ENCODE measurements at regions not wholly inside any gene's neighbourhood (a gene's known extent, or its start where the extent isn't known, plus 50 kb on each side); places are given as distances from the start of the nearest gene placed in this dataset.

- TF ChIP-seq ZNF281 (CRISPR knock-in tag; IDR thresholded peaks at IDR 0.05) = no peak
- TF ChIP-seq TEAD4 (CRISPR knock-in tag; IDR thresholded peaks at IDR 0.05) = no peak
- TF ChIP-seq MYBL2 (CRISPR knock-in tag; IDR thresholded peaks at IDR 0.05) = no peak
Observed at GRCh38 chr1:157925419-157926166, 67.9 kb upstream of the KIRREL1 start (continued).

- POLR2A ChIA-PET = no interaction called here
- no peak for TF ChIP-seq JAZF1 (CRISPR knock-in tag; IDR thresholded peaks at IDR 0.05)
- no peak for TF ChIP-seq ZNF121 (CRISPR knock-in tag; IDR thresholded peaks at IDR 0.05)
- no peak for TF ChIP-seq ZNF425 (CRISPR knock-in tag; conservative IDR thresholded peaks at IDR 0.05)
- TF ChIP-seq MXD4 (CRISPR knock-in tag; IDR thresholded peaks at IDR 0.05; ENCODE audit: borderline replicate concordance) = no peak
- TF ChIP-seq PREB (CRISPR knock-in tag; IDR thresholded peaks at IDR 0.05; ENCODE audit: borderline replicate concordance) = no peak
- no peak for TF ChIP-seq FOXK1 (CRISPR knock-in tag; IDR thresholded peaks at IDR 0.05)
- TF ChIP-seq NFE2L1 (CRISPR knock-in tag; IDR thresholded peaks at IDR 0.05) = no peak
- TF ChIP-seq SMAD3 (CRISPR knock-in tag; IDR thresholded peaks at IDR 0.05; ENCODE audit: borderline replicate concordance) = no peak
- TF ChIP-seq ZBTB21 (CRISPR knock-in tag; IDR thresholded peaks at IDR 0.05; ENCODE audit: borderline replicate concordance) = no peak
- no peak for TF ChIP-seq SP1 (CRISPR knock-in tag; conservative IDR thresholded peaks at IDR 0.05)
- TF ChIP-seq ATF3 (CRISPR knock-in tag; conservative IDR thresholded peaks at IDR 0.05) = no peak
- TF ChIP-seq ZMAT4 (CRISPR knock-in tag; IDR thresholded peaks at IDR 0.05) = no peak
- no peak for TF ChIP-seq ARID4B (CRISPR knock-in tag; IDR thresholded peaks at IDR 0.05; ENCODE audit: borderline replicate concordance)
- no peak for TF ChIP-seq ERG (CRISPR knock-in tag; IDR thresholded peaks at IDR 0.05)
- no peak for TF ChIP-seq ZNF396 (CRISPR knock-in tag; IDR thresholded peaks at IDR 0.05; ENCODE audit: borderline replicate concordance)
- no peak for TF ChIP-seq ZNF219 (CRISPR knock-in tag; IDR thresholded peaks at IDR 0.05; ENCODE audit: borderline replicate concordance)
- no peak for TF ChIP-seq USF2 (CRISPR knock-in tag; IDR thresholded peaks at IDR 0.05)
- TF ChIP-seq CBFB (CRISPR knock-in tag; IDR thresholded peaks at IDR 0.05; ENCODE audit: low read depth) = no peak
- Mint-ChIP-seq H3K36me3 (no peaks in the 10 kb centered on the region), H3K4me3 (no peak overlapping the region), H3K4me1 (no peaks in the 10 kb centered on the region), H3K27ac (no peak overlapping the region), H3K9me3 (no peaks in the 10 kb centered on the region), H3K27me3 (ENCODE audit: low read depth) (peaks cover 3% of the 10 kb centered on the region)
- DNase-seq (ENCODE audit: low spot score) (no peak), ATAC-seq (no peak)
- CTCF ChIA-PET = no interaction called here
Observed at GRCh38 chr1:157932069-157932468, 61.4 kb upstream of the KIRREL1 start.

Measured in WTC11 (cell line).